A673 (cell line): ENCODE measurements at regions not wholly inside any gene's neighbourhood (a gene's known extent, or its start where the extent isn't known, plus 50 kb on each side); places are given as distances from the start of the nearest gene placed in this dataset.

ENCODE experiments used
- CTCF ChIP-seq: fragments of 300-800, 200-600 bp; sonication (generic); conservative IDR thresholded peaks from 2 replicates; pipeline ENCODE4 v1.5.1; 2017; ENCODE audit warnings: low read depth, mild to moderate bottlenecking, antibody characterized with exemption, low read length, moderate library complexity, mixed read lengths
- EZH2 ChIP-seq: fragments of 200-600 bp; sonication (generic); IDR thresholded peaks from 2 replicates; pipeline ENCODE4 v1.6.1; 2017; ENCODE audit warnings: borderline replicate concordance, low read depth, mild to moderate bottlenecking, mixed read lengths, antibody characterized with exemption, low read length; ENCODE audit not compliant: poor library complexity, severe bottlenecking

GRCh38 chrX:7314425-7314824 is 166.5 kb upstream of the PUDP start:
- TF ChIP-seq CTCF = no peak
- TF ChIP-seq EZH2 = no peak
